RWPE1 (cell line): ENCODE measurements at regions not wholly inside any gene's neighbourhood (a gene's known extent, or its start where the extent isn't known, plus 50 kb on each side); places are given as distances from the start of the nearest gene placed in this dataset.

Experiments used
- CTCF ChIA-PET: fragments of 350-600 bp; sonication (Branson Sonifier 250); formaldehyde crosslinking; extraction: SDS; loops from one replicate; lab custom pipeline; 2021; lab: Yijun Ruan, JAX
- POLR2A ChIA-PET: fragments of 400-600 bp; formaldehyde crosslinking; extraction: SDS; loops from one replicate; lab custom pipeline; 2020; ENCODE audit warnings: antibody characterized with exemption; ENCODE audit not compliant: low non-redundant PET; lab: Yijun Ruan, JAX
- DNase-seq: peaks from one replicate; pipeline ENCODE4 v3.0.0; 2012; ENCODE audit warnings: low spot score
- H3K27ac ChIP-seq: fragments of 450-650 bp; 2 replicates; pipeline ENCODE4 v1.5.1; 2017
- CTCF ChIP-seq: fragments of 450-650 bp; conservative IDR thresholded peaks from 2 replicates; pipeline ENCODE4 v1.5.1; 2017; ENCODE audit warnings: low read depth, mild to moderate bottlenecking

GRCh38 chr13:103514619-103515018 is 448.4 kb upstream of the SLC10A2 start:
- ChIA-PET CTCF (no interaction called here), POLR2A (no interaction called here)
- no peak for DNase-seq
- no peak overlapping the region for H3K27ac ChIP-seq
- no peak for TF ChIP-seq CTCF

- CTCF ChIA-PET, result no interaction called here
- POLR2A ChIA-PET, result no interaction called here
- no peak overlapping the region for H3K27ac ChIP-seq
- TF ChIP-seq CTCF, result no peak
- DNase-seq, result no peak
Measured at GRCh38 chr13:103514188-103514587, 448.0 kb upstream of the SLC10A2 start.

GRCh38 chr13:103510007-103510535 is 443.9 kb upstream of the SLC10A2 start:
- no peak for TF ChIP-seq CTCF
- POLR2A ChIA-PET, result no interaction called here
- H3K27ac ChIP-seq, result no peak overlapping the region
- CTCF ChIA-PET, result interaction anchor here (0.7 kb wide), 1 partner anchor 1127 kb away, joined by 4 read pairs; no protein-coding TSS in a partner anchor
- no peak for DNase-seq

- DNase-seq, result no peak
- no peak for TF ChIP-seq CTCF
Measured at GRCh38 chr13:103497404-103497803, 431.2 kb upstream of the SLC10A2 start.

GRCh38 chr13:103487841-103488240 is 421.6 kb upstream of the SLC10A2 start:
- no peak overlapping the region for H3K27ac ChIP-seq
- no peak for TF ChIP-seq CTCF
- ChIA-PET POLR2A (interaction anchor here (0.7 kb wide), 1 partner anchor 136 kb away, joined by 6 read pairs; no protein-coding TSS in a partner anchor), CTCF (interaction anchor here (0.7 kb wide), 1 partner anchor 102 kb away, joined by 4 read pairs; no protein-coding TSS in a partner anchor)
- no peak for DNase-seq

More at GRCh38 chr13:103497404-103497803, 431.2 kb upstream of the SLC10A2 start:
- H3K27ac ChIP-seq, result no peak overlapping the region
- POLR2A ChIA-PET, result no interaction called here
- CTCF ChIA-PET, result no interaction called here

- TF ChIP-seq CTCF, result no peak
- CTCF ChIA-PET, result no interaction called here
- POLR2A ChIA-PET, result no interaction called here
Measured at GRCh38 chr13:103473081-103473480, 406.9 kb upstream of the SLC10A2 start.

More at GRCh38 chr13:103473081-103473480, 406.9 kb upstream of the SLC10A2 start:
- no peak overlapping the region for H3K27ac ChIP-seq
- DNase-seq, result no peak
